B cell (primary cell): ENCODE measurements at regions not wholly inside any gene's neighbourhood (a gene's known extent, or its start where the extent isn't known, plus 50 kb on each side); places are given as distances from the start of the nearest gene placed in this dataset.

Experiments used
- ATAC-seq: fragments of 200-7000 bp; cut with Tn5 transposase; one replicate; pipeline ENCODE4 v1.10.0; 2021; ENCODE audit warnings: low read depth, mild to moderate bottlenecking, moderate number of reproducible peaks, moderate library complexity
- CTCF ChIA-PET: fragments of 350-600 bp; sonication (Branson Sonifier 250); formaldehyde crosslinking; loops from one replicate; lab custom pipeline; 2021; ENCODE audit warnings: antibody characterized with exemption, inconsistent platforms; lab: Charles Lee
- POLR2A ChIA-PET: fragments of 350-600 bp; sonication (Branson Sonifier 250); formaldehyde crosslinking; loops from one replicate; lab custom pipeline; 2021; ENCODE audit warnings: antibody characterized with exemption; lab: Charles Lee
- DNase-seq: peaks from one replicate; pipeline ENCODE4 v3.0.0; 2013
- H2AFZ ChIP-seq: 2 replicates; pipeline ENCODE4 v1.6.1; 2012; ENCODE audit warnings: mild to moderate bottlenecking, low read depth, low read length; ENCODE audit not compliant: insufficient read depth, poor library complexity, severe bottlenecking
- H3K27ac ChIP-seq, 2 donors: 1 replicate in 1 of 2; 2 replicates in 1 of 2; pipeline ENCODE4 v1.5.1; 2012 to 2013; ENCODE audit warnings: low read length in 2 of 2, mild to moderate bottlenecking in 2 of 2, moderate library complexity in 1 of 2
- H3K27me3 ChIP-seq, 4 experiments: fragments of 200-600 bp in 1 of 4; sonication (generic) in 1 of 4; replicated peaks in 1 of 4; 1 replicate in 2 of 4; 2 replicates in 2 of 4; pipeline versions ENCODE4 v1.6.1 to v1.7.0; 2013 to 2016; ENCODE audit warnings: low read length in 3 of 4, mild to moderate bottlenecking in 2 of 4, mixed read lengths in 1 of 4, moderate library complexity in 1 of 4; ENCODE audit not compliant: insufficient read depth in 4 of 4, control insufficient read depth in 3 of 4; ENCODE audit errors: control extremely low read depth in 1 of 4
- H3K36me3 ChIP-seq, 2 experiments: replicated peaks in 1 of 2; 1 replicate in 1 of 2; 2 replicates in 1 of 2; pipeline versions ENCODE4 v1.6.1 to v1.7.1; 2013; ENCODE audit warnings: low read length in 1 of 2; ENCODE audit not compliant: insufficient read depth in 2 of 2, control insufficient read depth in 1 of 2; ENCODE audit errors: control extremely low read depth in 1 of 2, extremely low read depth in 1 of 2
- H3K4me1 ChIP-seq, 2 donors: fragments of 200-600 bp in 1 of 2; sonication (generic) in 1 of 2; 1 replicate in 1 of 2; 2 replicates in 1 of 2; pipeline versions ENCODE4 v1.5.1 to v1.6.1; 2013 to 2017; ENCODE audit warnings: low read length in 2 of 2; ENCODE audit not compliant: control insufficient read depth in 2 of 2, insufficient read depth in 2 of 2
- H3K4me2 ChIP-seq: replicated peaks from 2 replicates; pipeline ENCODE3; 2012; ENCODE audit warnings: mild to moderate bottlenecking, low read depth, low read length; ENCODE audit not compliant: poor library complexity, severe bottlenecking
- H3K4me3 ChIP-seq, 5 experiments: fragments of 200-600 bp in 1 of 5; sonication (generic) in 1 of 5; 1 replicate in 3 of 5; 2 replicates in 2 of 5; pipeline versions ENCODE4 v1.5.1 to v1.7.0; 2011 to 2016; ENCODE audit warnings: low read length in 4 of 5, mild to moderate bottlenecking in 4 of 5, low read depth in 2 of 5, control low read depth in 1 of 5, moderate library complexity in 1 of 5; ENCODE audit not compliant: insufficient read depth in 1 of 5; ENCODE audit errors: control extremely low read depth in 1 of 5, extremely low read depth in 1 of 5
- H3K79me2 ChIP-seq: fragments of 200-600 bp; sonication (generic); one replicate; pipeline ENCODE4 v1.6.0; 2016; ENCODE audit warnings: low read length; ENCODE audit not compliant: control insufficient read depth, insufficient read depth
- H3K9ac ChIP-seq: fragments of 200-600 bp; sonication (generic); 2 replicates; pipeline ENCODE4 v1.6.1; 2017; ENCODE audit warnings: mild to moderate bottlenecking, low read length, moderate library complexity
- H3K9me3 ChIP-seq, 3 donors: one replicate each; pipeline versions ENCODE4 v1.6.1 to v1.7.1; 2013; ENCODE audit warnings: low read length in 2 of 3; ENCODE audit not compliant: control insufficient read depth in 2 of 3, insufficient read depth in 1 of 3; ENCODE audit errors: control extremely low read depth in 1 of 3
- H4K20me1 ChIP-seq: 2 replicates; pipeline ENCODE4 v1.6.0; 2012; ENCODE audit warnings: mild to moderate bottlenecking, low read length; ENCODE audit not compliant: insufficient read depth, control insufficient read depth, poor library complexity, severe bottlenecking
- H3K27ac Mint-ChIP-seq: one replicate; pipeline ENCODE4 v1.8.0; 2021; ENCODE audit warnings: mixed read lengths
- H3K27me3 Mint-ChIP-seq: one replicate; pipeline ENCODE4 v1.8.0; 2021; ENCODE audit warnings: mixed read lengths
- H3K4me1 Mint-ChIP-seq: one replicate; pipeline ENCODE4 v1.8.0; 2021; ENCODE audit warnings: mixed read lengths
- H3K4me3 Mint-ChIP-seq: one replicate; pipeline ENCODE4 v1.8.0; 2021; ENCODE audit warnings: mixed read lengths
- H3K9me3 Mint-ChIP-seq: one replicate; pipeline ENCODE4 v1.8.0; 2022; ENCODE audit warnings: mixed read lengths; ENCODE audit not compliant: insufficient read depth
- EZH2 ChIP-seq: IDR thresholded peaks from 2 replicates; pipeline ENCODE4 v1.6.1; 2012; ENCODE audit warnings: borderline replicate concordance, low read depth, mild to moderate bottlenecking, moderate library complexity, low read length; ENCODE audit not compliant: insufficient read depth, poor library complexity, severe bottlenecking
- WGBS: methylation state at CpG from one replicate; pipeline ENCODE4 v1.1.5; 2013; ENCODE audit warnings: missing lambda C conversion rate; ENCODE audit not compliant: insufficient coverage; 5-methylcytosine and 5-hydroxymethylcytosine counted together
- intact Hi-C: fragments of 100-400 bp; cut with micrococcal nuclease; formaldehyde crosslinking; loops from one replicate; pipeline ENCODE4 v1.10.0; 2022
- TF ChIP-seq, protein P1 (sequence below): fragments of 200-600 bp; IDR thresholded peaks from one replicate; pipeline ENCODE4 v1.8.0; 2022; ENCODE audit warnings: antibody characterized with exemption, mild to moderate bottlenecking

DNA sequence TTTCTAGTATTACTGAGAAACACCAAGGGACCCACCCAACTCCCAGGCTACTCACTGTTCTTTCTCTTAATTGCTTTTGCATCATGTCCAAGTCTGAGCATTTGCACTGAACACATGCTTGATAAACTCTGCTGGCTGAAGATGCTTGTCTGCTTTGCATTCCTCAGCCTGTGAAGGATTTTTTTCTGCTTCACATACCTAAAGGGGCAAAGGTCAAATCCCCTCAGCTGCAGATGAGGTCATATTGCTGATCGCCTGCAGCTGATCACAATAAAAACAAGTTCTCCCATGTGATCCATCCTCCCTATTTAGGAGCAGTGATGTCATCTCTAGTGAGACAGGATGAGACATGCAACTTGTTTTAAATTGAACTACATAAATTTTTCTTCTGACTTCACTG is 84.6 kb upstream of the DCBLD2 start:
- H3K4me2 ChIP-seq: no peak overlapping the region
- no peak overlapping the region for H2AFZ ChIP-seq
- POLR2A ChIA-PET: no interaction called here
- no peaks in the 10 kb centered on the region for H3K4me1 Mint-ChIP-seq
- no peaks in the 10 kb centered on the region for H3K36me3 ChIP-seq
- H3K9me3 Mint-ChIP-seq: no peaks in the 10 kb centered on the region
- H3K27ac ChIP-seq: no peak overlapping the region
- H3K79me2 ChIP-seq: no peaks in the 10 kb centered on the region
- CTCF ChIA-PET: no interaction called here
- H3K9me3 ChIP-seq: no peaks in the 10 kb centered on the region
- intact Hi-C loops: no loop called here
- no peak overlapping the region for H3K27ac Mint-ChIP-seq
- no peaks in the 10 kb centered on the region for H3K4me1 ChIP-seq
- ATAC-seq: no peak
- H3K27me3 ChIP-seq: peaks cover 0 to 3% (median 0%) of the 10 kb centered on the region in 4 experiments
- no peak overlapping the region for H3K4me3 ChIP-seq
- no peak for DNase-seq
- peaks cover 4% of the 10 kb centered on the region for H3K27me3 Mint-ChIP-seq
- no peak for TF ChIP-seq EZH2
- TF ChIP-seq, protein P1, sequence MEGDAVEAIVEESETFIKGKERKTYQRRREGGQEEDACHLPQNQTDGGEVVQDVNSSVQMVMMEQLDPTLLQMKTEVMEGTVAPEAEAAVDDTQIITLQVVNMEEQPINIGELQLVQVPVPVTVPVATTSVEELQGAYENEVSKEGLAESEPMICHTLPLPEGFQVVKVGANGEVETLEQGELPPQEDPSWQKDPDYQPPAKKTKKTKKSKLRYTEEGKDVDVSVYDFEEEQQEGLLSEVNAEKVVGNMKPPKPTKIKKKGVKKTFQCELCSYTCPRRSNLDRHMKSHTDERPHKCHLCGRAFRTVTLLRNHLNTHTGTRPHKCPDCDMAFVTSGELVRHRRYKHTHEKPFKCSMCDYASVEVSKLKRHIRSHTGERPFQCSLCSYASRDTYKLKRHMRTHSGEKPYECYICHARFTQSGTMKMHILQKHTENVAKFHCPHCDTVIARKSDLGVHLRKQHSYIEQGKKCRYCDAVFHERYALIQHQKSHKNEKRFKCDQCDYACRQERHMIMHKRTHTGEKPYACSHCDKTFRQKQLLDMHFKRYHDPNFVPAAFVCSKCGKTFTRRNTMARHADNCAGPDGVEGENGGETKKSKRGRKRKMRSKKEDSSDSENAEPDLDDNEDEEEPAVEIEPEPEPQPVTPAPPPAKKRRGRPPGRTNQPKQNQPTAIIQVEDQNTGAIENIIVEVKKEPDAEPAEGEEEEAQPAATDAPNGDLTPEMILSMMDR: no peak
- H4K20me1 ChIP-seq: no peaks in the 10 kb centered on the region
- H3K9ac ChIP-seq: no peak overlapping the region
- H3K4me3 Mint-ChIP-seq: no peak overlapping the region
- WGBS: no CpG with 5 or more reads among the region's 1 CpG

DNA sequence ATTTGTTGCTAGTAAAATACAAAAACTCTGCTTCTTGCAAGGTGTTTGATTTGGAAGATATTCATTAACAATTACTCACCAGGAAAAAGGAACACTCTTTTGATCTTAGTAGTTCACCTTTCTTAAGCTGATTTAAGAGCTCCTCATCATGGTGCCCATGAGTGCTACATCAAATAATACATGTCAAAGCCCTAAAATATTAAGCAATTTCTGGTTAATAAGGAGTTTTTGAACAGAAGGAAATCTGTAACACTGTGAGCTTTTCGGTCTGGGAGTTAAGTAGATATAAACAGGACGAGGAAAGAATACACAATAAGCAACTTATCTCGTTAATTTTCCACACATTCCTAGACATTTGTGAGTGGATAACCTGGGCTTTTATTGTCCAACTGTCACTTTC is 83.9 kb upstream of the DCBLD2 start:
- Histone ChIP-seq H4K20me1 (no peaks in the 10 kb centered on the region), H3K9ac (no peak overlapping the region), H3K27ac (no peak overlapping the region), H3K4me1 (no peaks in the 10 kb centered on the region), H3K4me2 (no peak overlapping the region), H3K79me2 (no peaks in the 10 kb centered on the region), H3K27me3 (peaks cover 0 to 3% (median 0%) of the 10 kb centered on the region in 4 experiments), H2AFZ (no peak overlapping the region), H3K9me3 (no peaks in the 10 kb centered on the region), H3K4me3 (no peak overlapping the region), H3K36me3 (no peaks in the 10 kb centered on the region)
- ChIA-PET CTCF (no interaction called here), POLR2A (no interaction called here)
- Mint-ChIP-seq H3K4me1 (no peaks in the 10 kb centered on the region), H3K27ac (no peak overlapping the region), H3K4me3 (no peak overlapping the region), H3K27me3 (peaks cover 4% of the 10 kb centered on the region), H3K9me3 (no peaks in the 10 kb centered on the region)
- ATAC-seq (no peak), DNase-seq (no peak)
- no CpG with 5 or more reads among the region's 3 CpGs for WGBS
- intact Hi-C loops: no loop called here
- TF ChIP-seq, protein P1: no peak
- TF ChIP-seq EZH2: no peak
